UCSD-AML1 (cell line): ENCODE measurements at regions not wholly inside any gene's neighbourhood (a gene's known extent, or its start where the extent isn't known, plus 50 kb on each side); places are given as distances from the start of the nearest gene placed in this dataset.
"Not testable (repeated sequence)": the region's sequence is repeated elsewhere in the genome, so short reads cannot be mapped to it uniquely, and the experiment has no call there.

ENCODE experiments used
- DNase-seq: peaks from one replicate; lab custom pipeline; 2025; ENCODE audit not compliant: unreplicated experiment; lab: John Stamatoyannopoulos, UW

DNA sequence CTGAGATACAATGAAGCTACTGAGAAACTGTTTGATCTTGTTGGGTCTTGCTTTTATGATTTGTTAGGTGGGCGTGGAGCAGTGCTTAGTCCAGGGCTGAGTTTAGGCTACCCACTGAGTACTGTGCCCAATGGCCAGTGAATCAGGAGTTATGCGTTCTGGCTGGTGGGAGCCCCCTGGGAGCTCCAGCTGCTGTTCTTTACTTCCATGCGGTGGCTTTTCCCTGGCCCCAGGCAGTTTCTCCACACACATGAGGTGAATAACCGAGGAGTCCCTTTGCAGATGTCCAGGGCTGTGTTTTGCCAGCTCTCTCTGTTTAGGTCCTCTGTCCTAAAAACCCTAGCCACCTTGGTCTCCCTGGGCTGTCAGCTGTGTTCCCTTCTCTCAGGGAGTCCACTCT lies 106.5 kb downstream of the KLF13 start:
- DNase-seq, result no peak

DNA sequence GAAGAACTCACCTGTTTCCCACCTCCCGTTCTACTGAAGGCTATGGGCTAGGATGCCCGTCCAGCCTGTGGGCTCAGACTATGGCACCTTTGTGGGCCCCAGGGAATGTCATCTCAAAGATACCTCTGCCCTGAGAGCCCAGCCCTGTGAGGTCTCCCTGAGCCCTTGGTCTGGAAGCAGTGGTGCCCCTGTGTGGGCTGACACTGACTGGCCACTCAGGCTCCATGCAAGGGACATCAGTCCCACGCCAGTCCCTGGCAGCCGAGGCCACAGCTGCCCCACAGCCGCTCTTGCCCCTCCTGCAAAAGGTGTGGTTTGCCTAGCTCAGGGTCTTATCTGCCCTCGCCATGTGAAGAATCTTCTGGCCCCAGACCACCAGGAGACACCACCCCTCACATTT lies 106.9 kb downstream of the KLF13 start:
- no peak for DNase-seq

DNA sequence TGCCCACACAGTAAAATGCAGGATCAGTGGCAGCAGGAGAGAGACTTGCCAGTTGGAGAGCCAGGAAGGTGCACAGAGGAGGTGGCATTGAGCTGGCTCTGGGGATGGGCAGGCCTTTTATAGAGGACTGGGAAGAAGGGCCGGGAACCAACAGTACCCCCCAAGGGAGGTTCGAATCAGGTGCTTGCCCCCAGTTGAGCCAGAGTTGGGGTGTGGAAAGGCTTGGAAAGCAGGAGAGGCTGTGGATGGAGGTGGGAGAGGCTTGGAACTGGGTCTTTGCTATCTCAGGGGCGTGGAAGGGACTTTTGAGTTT lies 107.6 kb downstream of the KLF13 start:
- DNase-seq, result no peak

DNA sequence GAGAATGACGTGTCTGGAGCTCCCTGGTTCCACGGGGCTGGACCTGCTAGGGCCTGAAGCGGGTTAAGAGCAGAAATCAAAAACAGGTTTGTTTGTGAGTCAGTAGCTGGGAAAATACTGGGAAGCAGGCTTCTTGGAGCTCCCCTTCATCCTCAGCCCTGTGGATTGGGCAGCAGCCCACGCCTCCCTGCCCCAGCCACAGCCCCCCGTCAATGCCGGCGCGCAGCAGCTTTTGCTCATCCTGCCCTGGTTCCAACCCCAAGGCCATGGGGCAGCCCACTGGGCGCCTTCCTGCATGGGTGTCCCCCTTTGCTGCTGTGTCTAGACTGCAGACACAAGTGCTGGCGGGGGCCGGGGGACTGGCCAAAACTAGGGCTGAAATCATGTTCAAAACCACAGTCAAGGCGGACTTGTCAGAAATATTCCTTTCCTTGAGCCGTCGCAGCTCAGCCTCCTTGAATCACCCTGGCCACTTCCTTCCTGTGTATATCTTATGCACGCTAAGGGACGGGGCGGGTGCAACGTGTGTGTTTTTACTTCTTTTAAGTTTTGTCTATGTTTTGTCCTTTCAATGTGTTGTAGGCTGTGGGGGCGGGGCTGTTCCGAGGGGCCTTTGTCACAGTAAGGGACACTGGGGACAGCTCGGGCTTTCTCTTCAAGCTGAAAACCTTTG lies 108.1 kb downstream of the KLF13 start:
- DNase-seq, result peak; percentile 89

DNA sequence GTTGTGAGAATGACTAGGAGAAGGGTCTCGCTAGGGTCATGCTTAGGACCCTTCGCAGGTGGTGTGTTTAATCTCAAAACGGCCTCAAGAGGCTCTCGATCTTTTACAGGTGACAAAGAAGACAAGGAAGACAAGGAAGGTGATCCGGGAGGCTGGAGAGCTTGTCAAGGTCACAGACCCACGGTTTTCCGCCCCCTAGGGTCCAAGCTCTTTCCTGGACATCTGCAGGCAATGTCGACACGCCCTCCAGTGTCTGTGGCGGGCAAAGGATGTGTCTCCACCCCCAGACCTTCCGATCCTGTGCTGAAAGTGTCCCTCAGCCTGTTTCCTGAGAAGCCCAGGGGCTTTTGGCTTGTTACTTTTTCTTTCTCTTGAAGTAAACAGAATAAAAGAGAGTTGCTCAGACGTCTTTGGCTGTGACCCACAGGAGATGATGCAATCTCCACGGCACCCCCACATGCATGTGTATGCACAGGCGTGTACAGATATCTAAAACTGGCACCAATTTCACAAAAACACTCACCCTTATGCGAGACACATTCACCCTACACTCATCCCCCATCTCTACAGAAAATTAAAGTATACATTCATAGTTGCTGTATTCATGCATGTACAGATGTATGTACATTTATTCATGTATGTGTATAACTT lies 108.8 kb downstream of the KLF13 start:
- peak; percentile 89 for DNase-seq

DNA sequence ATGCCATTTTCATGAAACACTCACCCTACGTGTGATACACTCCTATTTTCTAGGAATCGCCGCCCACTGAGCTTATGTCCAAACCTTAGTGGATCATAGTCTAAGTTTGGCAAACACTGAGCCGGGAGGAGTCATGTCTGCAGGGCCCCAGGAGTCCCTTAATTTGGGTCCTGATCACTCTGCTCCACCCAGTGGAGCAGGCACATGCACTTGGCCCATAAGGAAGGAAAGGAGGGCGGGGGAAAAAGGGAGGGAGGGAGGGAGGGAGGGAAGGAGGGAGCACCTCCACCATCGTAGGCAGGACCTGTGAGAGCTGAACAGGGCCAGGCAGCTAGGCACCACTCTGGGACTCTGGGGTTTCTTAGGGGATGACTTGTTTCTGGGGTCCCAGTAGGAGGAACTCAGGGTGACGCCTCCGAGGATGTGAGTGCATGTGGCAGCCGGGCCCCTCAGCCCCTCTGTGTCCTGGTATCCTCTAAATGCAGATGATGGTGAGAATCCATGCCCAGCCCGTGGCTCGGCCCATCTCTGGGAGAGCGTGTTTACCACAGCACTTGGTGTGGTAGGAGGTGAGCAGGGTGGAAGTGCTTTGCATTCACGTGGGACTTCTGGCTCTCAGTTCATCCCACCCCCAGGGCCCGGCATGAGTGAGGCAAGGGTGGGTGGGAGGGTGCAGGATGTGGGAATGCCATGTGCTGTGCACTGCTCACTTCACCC lies 109.4 kb downstream of the KLF13 start:
- DNase-seq, result peak; percentile 48

DNA sequence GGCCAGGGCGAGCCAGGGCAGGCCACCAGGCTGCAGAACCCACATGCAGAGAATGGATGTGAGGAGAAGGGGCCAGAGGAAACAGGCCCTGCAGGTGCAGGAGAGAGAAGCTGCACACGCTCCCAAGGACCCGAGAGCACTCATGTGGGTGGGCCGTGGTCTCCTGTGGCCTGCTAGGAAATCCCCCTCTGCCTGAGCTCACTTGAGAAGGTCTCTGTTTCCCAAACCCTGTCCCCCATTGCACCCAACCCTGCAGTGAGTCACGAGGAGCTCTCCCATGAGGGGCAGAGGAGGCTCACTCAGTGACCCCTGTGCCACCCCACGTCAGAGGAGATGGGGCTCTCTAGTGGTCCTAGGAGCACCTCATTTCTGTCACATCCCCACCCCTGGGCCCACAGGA lies 111.1 kb downstream of the KLF13 start:
- DNase-seq, result no peak

DNA sequence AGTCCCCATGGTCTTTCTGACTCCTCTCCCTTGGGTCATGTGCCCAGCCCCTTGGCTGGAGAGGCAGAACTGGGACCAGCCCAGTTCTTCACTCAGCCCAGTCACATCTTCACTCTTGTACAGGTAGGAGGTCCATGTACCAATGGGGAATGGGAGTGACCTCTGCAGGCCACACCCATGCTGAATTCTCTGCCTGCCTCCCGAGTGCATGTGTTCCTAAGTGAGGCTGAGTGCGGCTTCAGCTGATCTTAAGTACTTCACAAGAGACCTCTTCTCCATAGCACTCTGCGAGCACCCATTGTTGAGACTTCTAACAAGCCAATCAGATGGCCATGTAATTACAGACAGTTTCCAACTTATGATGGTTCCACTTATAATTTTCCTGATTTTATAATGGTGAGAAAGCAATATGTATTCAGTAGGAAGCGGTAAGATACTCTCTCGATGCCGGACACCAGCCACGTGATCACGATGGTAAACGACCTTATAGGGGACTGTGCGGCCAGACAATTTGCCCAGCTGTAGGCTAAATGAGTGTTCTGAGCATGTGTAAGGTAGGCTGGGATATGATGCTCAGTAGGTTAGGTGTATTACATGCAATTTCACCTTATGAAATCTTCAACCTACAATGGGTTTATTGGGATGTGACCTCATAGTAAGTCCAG lies 112.1 kb downstream of the KLF13 start:
- DNase-seq, result no peak

DNA sequence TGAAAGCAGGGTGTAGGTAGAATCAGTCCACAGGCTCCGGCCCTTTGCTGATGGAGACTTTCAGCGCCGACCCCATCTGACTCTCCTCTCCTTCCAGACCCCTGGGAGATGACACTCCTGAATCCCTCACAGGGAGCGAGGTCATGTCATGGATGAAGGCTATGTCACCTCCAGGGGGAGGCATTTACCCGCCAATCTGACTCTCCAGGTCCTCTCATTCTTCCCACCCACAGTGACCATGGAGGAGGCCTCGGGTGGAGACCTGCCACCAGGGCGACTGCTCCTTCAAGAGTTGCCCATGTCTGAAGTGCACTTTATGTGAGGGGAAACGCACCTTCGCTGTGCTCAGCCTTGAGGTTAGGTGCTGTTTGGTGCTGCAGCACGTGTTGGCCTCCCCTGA lies 112.7 kb downstream of the KLF13 start:
- DNase-seq, result peak; percentile 43

DNA sequence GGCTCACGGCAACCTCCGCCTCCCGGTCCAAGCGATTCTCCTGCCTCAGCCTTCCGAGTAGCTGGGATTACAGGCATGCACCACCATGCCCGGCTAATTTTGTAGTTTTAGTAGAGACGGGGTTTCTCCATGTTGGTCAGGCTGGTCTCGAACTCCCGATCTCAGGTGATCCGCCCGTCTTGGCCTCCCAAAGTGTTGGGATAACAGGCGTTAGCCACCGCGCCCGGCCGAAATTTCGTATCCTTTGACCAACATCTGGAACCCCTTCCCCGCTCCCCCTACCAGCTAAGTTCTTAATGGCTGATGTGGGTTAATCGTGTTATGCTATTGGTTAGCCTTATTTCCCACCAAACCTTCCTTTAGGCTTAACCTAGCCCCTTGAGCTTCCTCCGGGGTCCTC lies 113.6 kb downstream of the KLF13 start:
- DNase-seq, result not testable (repeated sequence)

DNA sequence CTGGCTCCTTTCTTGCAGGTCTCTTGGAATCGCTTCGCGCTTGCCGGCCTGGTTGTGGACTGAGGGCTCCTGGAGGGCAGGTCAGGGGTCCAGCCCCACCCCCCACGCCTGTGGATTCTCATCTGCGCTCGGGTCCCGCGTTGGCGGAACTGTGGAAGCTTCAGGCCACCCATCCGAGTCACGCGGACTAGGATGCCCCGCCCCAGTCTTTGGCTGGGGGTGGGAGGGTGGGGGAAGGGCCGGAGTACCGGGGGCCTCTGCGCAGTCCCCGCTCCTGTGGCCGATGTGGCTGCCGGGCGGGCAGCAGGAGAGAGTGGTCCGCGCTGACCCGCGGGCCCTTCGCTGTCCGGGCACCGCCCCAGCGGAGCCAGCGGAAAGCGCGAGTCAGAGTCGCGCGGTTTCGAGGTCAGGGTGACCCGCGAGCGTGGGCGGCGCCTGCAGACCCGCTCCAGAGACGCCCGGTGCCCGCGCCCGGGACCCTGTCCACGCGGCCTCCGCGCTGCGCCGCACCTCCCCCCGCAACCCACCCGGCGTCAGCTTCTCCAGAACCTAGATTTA lies 114.2 kb downstream of the KLF13 start:
- DNase-seq, result no peak

DNA sequence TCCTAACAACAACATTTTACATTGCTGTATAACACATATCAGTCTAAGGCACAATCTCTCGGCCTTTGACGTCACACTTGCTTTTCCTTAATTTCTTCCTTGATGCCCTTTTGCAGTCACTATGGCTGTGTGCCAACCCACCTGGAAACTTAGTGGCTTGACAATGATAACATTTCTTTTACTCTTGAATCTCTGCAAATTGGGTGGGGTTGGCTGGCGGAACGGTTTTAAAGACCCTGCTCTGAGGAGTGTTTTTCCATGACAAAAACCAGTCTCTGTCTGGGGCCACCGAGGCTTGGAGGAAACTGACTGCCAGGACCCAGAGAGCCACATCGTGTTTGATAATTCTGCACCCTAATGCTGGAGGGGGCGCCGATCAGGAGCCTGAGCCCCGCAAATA lies 115.6 kb downstream of the KLF13 start:
- no peak for DNase-seq

DNA sequence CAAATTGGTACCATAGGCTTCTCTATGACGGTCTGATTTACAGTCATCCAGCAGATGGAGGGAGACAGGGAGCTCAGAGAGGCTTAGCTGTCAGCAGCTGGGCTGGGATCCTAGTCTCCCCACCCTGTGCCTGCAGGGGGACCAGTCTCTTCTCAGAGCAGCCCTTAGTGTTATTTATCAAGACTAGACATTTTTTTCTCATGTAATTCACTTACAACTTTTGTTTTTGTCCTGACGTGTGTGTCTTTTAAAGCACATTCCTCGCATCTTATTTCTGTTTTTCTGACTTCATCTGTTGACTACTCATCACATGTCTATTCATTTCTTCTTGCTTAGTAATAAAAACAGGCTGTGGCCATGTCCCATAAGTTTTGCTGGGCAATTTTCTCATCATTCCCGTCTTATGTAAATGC lies 116.1 kb downstream of the KLF13 start:
- no peak for DNase-seq

DNA sequence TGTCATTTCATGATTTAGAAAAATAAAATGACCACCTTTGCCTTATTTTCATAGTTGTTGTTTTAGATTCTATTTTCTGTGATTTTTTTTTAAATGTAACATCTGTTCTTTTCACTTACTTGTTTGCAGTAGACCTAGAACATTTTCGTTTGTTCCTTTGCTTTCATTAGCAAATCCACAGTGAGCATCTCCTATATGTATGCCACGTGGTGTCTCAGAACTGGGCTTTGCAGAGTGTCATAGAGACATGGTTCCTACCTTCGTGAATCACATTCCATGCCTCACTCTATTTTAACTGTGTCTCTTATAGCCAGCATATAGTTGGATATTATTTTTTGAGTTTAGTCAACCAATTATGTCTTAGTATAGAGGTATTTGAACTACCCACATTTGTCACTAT lies 118.2 kb downstream of the KLF13 start:
- no peak for DNase-seq

DNA sequence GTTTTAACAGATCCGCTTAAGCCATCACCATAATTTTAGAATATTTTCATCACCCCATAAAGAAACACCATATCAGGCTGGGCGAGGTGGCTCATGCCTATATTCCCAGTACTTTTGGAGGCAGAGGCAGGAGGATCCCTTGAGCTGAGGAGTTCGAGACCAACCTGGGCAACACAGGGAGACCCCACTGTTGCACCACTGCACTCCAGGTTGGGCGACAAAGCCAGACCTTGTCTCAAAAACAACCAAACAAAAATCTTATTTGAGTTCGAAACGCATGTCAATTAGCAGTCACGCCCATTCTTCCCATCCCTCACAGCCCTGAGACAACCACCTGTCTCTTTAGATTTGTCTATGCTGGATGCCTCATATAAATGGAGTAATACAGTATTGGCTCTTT lies 119.9 kb downstream of the KLF13 start:
- no peak for DNase-seq

DNA sequence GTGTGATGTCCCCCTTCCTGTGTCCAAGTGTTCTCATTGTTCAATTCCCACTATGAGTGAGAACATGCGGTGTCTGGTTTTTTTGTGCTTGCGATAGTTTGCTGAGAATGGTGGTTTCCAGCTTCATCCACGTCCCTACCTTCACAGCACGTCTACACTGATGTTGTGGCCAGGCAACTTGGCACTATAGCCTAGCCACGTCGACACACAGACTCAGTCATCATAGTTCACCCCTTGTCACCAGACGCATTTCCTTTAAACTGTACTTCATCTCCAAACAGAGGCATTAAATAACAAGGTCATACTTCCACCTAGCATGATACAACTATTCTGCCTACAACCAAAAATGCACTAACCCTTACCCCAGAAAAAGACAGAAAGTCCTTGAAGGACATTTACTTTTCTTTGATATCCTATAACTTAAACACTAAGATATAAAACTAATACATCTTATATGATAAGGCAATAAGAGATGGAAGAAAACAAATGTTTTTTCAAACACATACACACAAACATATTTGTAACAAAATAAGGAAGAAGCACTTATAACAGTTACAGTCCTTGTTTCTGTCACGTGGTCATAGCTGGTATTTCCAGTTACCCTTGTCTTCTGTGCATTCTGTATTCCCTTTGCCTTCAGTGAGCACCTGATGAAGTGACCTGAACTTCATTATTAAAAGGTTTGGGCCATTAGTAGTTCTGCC lies 121.4 kb downstream of the KLF13 start:
- no peak for DNase-seq

DNA sequence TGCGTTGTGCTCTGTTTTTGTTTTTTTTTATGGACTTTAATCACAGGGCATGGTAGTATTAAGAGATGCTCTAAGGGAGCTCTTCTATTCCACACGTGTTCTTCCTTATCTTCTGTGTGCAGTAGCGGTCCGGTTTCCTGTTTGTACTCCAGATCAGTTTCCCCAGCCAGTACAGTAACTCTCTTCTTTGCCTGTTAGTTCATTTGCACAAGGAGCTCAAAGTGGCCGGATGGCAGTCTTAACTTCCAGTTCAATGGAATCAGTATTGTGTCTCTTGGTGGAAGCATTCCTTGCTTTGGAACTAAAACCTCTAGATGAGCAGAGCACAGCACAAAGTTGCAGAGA lies 122.0 kb downstream of the KLF13 start:
- DNase-seq, result no peak

DNA sequence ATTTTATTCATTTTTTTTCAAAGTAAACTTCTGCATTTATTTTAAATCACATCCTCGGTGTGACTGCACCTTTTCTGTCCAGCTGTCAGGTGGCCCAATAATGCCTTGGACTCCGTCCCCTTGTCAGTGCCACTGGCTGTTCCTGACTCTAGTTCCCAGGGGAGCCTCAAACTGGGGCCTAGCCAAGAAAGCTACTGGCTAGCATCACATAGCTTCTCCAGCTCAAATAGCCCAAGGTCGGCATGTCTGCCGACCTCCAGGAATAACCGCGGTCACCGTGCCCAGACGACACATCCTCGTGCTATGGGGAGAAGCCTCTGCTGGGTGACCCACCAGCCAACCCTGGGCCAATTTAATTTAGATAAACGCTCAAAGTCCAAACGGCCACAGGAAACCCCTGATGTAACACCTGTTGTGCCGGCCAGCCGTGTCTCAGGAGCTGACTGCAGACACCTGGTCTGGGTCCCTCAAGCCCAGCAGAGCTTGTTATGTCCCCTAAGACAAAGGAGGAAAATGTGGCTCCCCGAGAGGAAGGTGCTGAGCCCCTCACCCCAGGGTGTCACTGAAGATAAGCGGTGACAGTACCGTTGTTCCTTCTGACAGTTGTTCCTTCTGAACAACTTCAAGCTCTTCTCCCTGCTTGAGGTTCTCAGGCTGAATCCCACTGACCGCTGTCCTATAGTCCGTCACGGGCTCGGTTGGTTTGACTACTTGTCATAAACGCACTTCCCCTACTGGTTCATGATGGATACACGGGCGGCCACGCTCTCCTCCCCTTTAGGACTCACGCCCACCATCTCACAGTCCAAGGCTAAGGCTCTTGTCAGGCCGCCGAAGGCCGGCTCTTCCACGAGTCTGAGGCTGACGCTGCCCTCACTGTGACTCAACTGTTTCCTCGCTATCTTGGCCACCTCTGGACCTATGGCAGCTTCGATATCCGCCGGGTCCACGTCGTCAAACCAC lies 126.2 kb downstream of the KLF13 start:
- DNase-seq, result no peak

DNA sequence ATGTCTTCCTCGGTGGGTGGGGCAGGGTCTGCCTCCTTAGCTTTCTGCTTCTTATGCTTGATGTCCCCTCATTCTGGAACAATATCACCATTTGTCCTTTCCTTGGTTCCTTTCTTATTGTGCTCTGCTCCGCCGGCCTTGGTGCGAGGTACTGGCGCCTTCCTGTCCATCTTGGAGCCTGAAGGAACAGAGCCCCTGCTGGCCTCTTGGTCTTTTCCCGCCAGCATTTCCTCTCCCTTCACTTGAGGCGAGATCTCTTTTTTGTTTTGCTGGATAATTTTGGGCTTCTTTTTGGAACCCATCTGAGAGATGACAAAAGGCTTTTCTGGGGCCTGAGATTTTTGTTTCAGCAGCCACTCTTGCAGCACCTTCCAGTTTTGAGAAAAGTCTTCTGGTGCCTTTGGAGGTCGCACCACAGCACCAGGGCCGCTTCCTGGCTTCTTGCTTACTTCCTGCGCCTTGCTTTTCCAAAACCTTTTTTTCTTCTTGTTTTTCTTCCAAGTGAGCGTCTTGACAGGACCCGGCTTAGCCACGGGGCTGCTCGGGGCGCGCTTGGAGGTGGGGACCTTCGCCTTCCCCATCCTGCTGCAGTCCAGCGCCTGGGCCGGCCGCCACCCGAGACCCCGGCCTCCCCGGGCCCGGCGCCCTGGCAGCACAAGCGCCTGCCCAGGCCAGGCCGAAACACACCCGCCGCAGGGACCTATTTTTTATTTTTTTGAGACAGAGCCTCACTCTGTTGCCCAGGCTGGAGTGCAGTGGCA lies 127.1 kb downstream of the KLF13 start:
- DNase-seq, result no peak
